Thyroid gland (tissue), 4 donors: ENCODE measurements at regions not wholly inside any gene's neighbourhood (a gene's known extent, or its start where the extent isn't known, plus 50 kb on each side); places are given as distances from the start of the nearest gene placed in this dataset.
A peak's percentile ranks its signal among the peaks of the same experiment; 100 is the strongest.

Experiments
- POLR2A ChIP-seq, 2 donors: fragments of 450-650 bp; IDR thresholded peaks; one replicate each; pipeline ENCODE4 v1.6.1; 2017; ENCODE audit warnings: antibody characterized with exemption in 2 of 2, mild to moderate bottlenecking in 2 of 2, moderate library complexity in 1 of 2
- TF ChIP-seq, protein P1 (sequence below), 6 experiments: fragments of 200-600 bp in 3 of 6; fragments of 450-650 bp in 3 of 6; sonication (generic) in 3 of 6; IDR thresholded peaks; one replicate each; pipeline ENCODE4 v1.5.1; 2016 to 2019; ENCODE audit warnings: antibody characterized with exemption in 6 of 6, mild to moderate bottlenecking in 2 of 6, inconsistent platforms in 1 of 6, moderate library complexity in 1 of 6

DNA sequence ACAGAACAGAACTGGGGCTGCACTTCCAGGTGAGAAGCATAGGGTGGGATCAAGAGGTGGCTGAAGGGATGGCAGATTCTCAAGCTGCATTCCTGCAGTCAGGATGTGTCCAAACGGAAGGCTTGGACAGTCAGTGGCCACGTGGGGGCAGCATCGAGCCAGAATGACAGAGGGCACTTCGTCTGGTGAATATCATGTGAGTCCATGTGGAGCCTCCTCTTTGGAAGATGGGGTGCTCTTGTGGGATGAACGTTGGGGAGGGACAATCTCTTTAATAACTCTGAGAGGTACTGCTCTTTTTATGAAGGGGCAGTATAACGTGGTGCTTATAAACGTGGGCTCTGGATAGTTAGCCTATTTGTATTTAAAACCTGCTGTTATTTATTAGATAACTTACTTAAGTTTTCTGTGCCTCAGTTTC, 154.9 kb upstream of the NAV2 start:
- TF ChIP-seq, protein P1, sequence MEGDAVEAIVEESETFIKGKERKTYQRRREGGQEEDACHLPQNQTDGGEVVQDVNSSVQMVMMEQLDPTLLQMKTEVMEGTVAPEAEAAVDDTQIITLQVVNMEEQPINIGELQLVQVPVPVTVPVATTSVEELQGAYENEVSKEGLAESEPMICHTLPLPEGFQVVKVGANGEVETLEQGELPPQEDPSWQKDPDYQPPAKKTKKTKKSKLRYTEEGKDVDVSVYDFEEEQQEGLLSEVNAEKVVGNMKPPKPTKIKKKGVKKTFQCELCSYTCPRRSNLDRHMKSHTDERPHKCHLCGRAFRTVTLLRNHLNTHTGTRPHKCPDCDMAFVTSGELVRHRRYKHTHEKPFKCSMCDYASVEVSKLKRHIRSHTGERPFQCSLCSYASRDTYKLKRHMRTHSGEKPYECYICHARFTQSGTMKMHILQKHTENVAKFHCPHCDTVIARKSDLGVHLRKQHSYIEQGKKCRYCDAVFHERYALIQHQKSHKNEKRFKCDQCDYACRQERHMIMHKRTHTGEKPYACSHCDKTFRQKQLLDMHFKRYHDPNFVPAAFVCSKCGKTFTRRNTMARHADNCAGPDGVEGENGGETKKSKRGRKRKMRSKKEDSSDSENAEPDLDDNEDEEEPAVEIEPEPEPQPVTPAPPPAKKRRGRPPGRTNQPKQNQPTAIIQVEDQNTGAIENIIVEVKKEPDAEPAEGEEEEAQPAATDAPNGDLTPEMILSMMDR (IDR thresholded peaks at IDR 0.05), result peak; percentile 21 to 92 (median 80)
- no peak for TF ChIP-seq POLR2A (IDR thresholded peaks at IDR 0.05)
